ENCODE measurements at regions not wholly inside any gene's neighbourhood (a gene's known extent, or its start where the extent isn't known, plus 50 kb on each side); places are given as distances from the start of the nearest gene placed in this dataset.

DNA sequence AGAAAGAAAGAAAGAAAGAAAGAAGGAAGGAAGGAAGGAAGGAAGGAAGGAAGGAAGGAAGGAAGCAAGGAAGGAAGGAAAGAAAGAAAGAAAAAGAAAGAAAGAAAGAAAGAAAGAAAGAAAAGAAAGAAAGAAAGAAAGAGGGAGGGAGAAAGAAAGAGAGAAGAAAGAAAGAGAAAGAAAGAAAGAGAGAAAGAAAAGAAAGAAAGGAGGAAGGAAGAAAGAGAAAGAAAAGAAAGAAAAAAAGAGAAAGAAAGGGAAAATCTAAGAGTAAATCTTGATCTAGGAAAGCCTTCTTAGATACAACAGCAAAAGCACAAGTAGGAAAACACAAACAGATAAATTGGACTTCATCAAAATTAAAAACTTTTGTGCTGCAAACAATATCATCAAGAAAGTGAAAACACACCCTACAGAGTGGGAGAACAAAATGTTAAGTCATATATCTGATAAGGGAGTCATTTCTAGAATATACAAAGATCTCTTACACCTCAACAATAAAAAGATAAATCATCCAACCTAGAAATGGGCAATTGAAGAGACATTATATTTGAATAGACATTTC, 116.8 kb upstream of the FGF3 start:
- ChIA-PET POLR2A (no interaction called here), CTCF (no interaction called here)
- intact Hi-C loops (cut with micrococcal nuclease) = no loop called here
- Mint-ChIP-seq H3K9me3 (ENCODE audit: insufficient read depth) (peaks cover 4% of the 10 kb centered on the region), H3K4me3 (no peak overlapping the region), H3K27me3 (peaks cover 33% of the 10 kb centered on the region), H3K4me1 (no peaks in the 10 kb centered on the region), H3K27ac (no peak overlapping the region)
- Histone ChIP-seq H3K4me3 (ENCODE audit: control extremely low read depth in 1 of 5, extremely low read depth in 1 of 5, insufficient read depth in 1 of 5, low read depth in 2 of 5, low read length in 4 of 5) (no peak overlapping the region), H2AFZ (ENCODE audit: insufficient read depth, low read depth, low read length, poor library complexity, severe bottlenecking) (no peak overlapping the region), H4K20me1 (ENCODE audit: control insufficient read depth, insufficient read depth, low read length, poor library complexity, severe bottlenecking) (no peaks in the 10 kb centered on the region), H3K27ac (ENCODE audit: low read length in 2 of 2) (no peak overlapping the region), H3K4me1 (ENCODE audit: control insufficient read depth in 2 of 2, insufficient read depth in 2 of 2, low read length in 2 of 2) (no peaks in the 10 kb centered on the region), H3K9ac (ENCODE audit: low read length) (no peak overlapping the region), H3K79me2 (ENCODE audit: control insufficient read depth, insufficient read depth, low read length) (no peaks in the 10 kb centered on the region), H3K4me2 (replicated peaks; ENCODE audit: low read depth, low read length, poor library complexity, severe bottlenecking) (no peak overlapping the region), H3K27me3 (replicated peaks in 1 of 4; ENCODE audit: control extremely low read depth in 1 of 4, control insufficient read depth in 3 of 4, insufficient read depth in 4 of 4, low read length in 3 of 4) (peaks cover 0 to 9% (median 0%) of the 10 kb centered on the region in 4 experiments), H3K9me3 (ENCODE audit: control extremely low read depth in 1 of 3, control insufficient read depth in 2 of 3, insufficient read depth in 1 of 3, low read length in 2 of 3) (peaks cover 0 to 7% (median 0%) of the 10 kb centered on the region in 3 donors), H3K36me3 (replicated peaks in 1 of 2; ENCODE audit: control extremely low read depth in 1 of 2, control insufficient read depth in 1 of 2, extremely low read depth in 1 of 2, insufficient read depth in 2 of 2, low read length in 1 of 2) (no peaks in the 10 kb centered on the region)
- no peak for DNase-seq
- TF ChIP-seq, protein P1, sequence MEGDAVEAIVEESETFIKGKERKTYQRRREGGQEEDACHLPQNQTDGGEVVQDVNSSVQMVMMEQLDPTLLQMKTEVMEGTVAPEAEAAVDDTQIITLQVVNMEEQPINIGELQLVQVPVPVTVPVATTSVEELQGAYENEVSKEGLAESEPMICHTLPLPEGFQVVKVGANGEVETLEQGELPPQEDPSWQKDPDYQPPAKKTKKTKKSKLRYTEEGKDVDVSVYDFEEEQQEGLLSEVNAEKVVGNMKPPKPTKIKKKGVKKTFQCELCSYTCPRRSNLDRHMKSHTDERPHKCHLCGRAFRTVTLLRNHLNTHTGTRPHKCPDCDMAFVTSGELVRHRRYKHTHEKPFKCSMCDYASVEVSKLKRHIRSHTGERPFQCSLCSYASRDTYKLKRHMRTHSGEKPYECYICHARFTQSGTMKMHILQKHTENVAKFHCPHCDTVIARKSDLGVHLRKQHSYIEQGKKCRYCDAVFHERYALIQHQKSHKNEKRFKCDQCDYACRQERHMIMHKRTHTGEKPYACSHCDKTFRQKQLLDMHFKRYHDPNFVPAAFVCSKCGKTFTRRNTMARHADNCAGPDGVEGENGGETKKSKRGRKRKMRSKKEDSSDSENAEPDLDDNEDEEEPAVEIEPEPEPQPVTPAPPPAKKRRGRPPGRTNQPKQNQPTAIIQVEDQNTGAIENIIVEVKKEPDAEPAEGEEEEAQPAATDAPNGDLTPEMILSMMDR (IDR thresholded peaks at IDR 0.05) = no peak
- TF ChIP-seq EZH2 (IDR thresholded peaks at IDR 0.05; ENCODE audit: borderline replicate concordance, insufficient read depth, low read depth, low read length, poor library complexity, severe bottlenecking) = no peak
- ATAC-seq (ENCODE audit: low read depth) = no peak

GRCh38 chr11:69936771-69937170, 117.6 kb upstream of the FGF3 start:
- Mint-ChIP-seq H3K27ac (no peak overlapping the region), H3K4me3 (no peak overlapping the region), H3K4me1 (no peaks in the 10 kb centered on the region), H3K9me3 (ENCODE audit: insufficient read depth) (peaks cover 4% of the 10 kb centered on the region), H3K27me3 (peaks cover 36% of the 10 kb centered on the region)
- H2AFZ ChIP-seq (ENCODE audit: insufficient read depth, low read depth, low read length, poor library complexity, severe bottlenecking) = no peak overlapping the region
- CTCF ChIA-PET = no interaction called here
- H3K79me2 ChIP-seq (ENCODE audit: control insufficient read depth, insufficient read depth, low read length) = no peaks in the 10 kb centered on the region
- peaks cover 0 to 7% (median 0%) of the 10 kb centered on the region in 3 donors for H3K9me3 ChIP-seq (ENCODE audit: control extremely low read depth in 1 of 3, control insufficient read depth in 2 of 3, insufficient read depth in 1 of 3, low read length in 2 of 3)
- DNase-seq = no peak
- H3K9ac ChIP-seq (ENCODE audit: low read length) = no peak overlapping the region
- H3K27me3 ChIP-seq (replicated peaks in 1 of 4; ENCODE audit: control extremely low read depth in 1 of 4, control insufficient read depth in 3 of 4, insufficient read depth in 4 of 4, low read length in 3 of 4) = peaks cover 0 to 10% (median 0%) of the 10 kb centered on the region in 4 experiments
- H3K4me2 ChIP-seq (replicated peaks; ENCODE audit: low read depth, low read length, poor library complexity, severe bottlenecking) = no peak overlapping the region
- WGBS (ENCODE audit: insufficient coverage) = 79% methylated on average over 2 of the region's 2 CpGs
- intact Hi-C loops (cut with micrococcal nuclease) = no loop called here
- ATAC-seq (ENCODE audit: low read depth) = no peak
- TF ChIP-seq, protein P1 (IDR thresholded peaks at IDR 0.05) = no peak
- TF ChIP-seq EZH2 (IDR thresholded peaks at IDR 0.05; ENCODE audit: borderline replicate concordance, insufficient read depth, low read depth, low read length, poor library complexity, severe bottlenecking) = no peak
- POLR2A ChIA-PET = no interaction called here
- H3K4me3 ChIP-seq (ENCODE audit: control extremely low read depth in 1 of 5, extremely low read depth in 1 of 5, insufficient read depth in 1 of 5, low read depth in 2 of 5, low read length in 4 of 5) = no peak overlapping the region
- H3K36me3 ChIP-seq (replicated peaks in 1 of 2; ENCODE audit: control extremely low read depth in 1 of 2, control insufficient read depth in 1 of 2, extremely low read depth in 1 of 2, insufficient read depth in 2 of 2, low read length in 1 of 2) = no peaks in the 10 kb centered on the region
- H3K4me1 ChIP-seq (ENCODE audit: control insufficient read depth in 2 of 2, insufficient read depth in 2 of 2, low read length in 2 of 2) = no peaks in the 10 kb centered on the region
- no peak overlapping the region for H3K27ac ChIP-seq (ENCODE audit: low read length in 2 of 2)
- H4K20me1 ChIP-seq (ENCODE audit: control insufficient read depth, insufficient read depth, low read length, poor library complexity, severe bottlenecking) = no peaks in the 10 kb centered on the region
